Stomach (tissue), 4 donors: ENCODE measurements at regions not wholly inside any gene's neighbourhood (a gene's known extent, or its start where the extent isn't known, plus 50 kb on each side); places are given as distances from the start of the nearest gene placed in this dataset.

Experiments
- EP300 ChIP-seq: sonication (generic); formaldehyde crosslinking; IDR thresholded peaks from one replicate; pipeline ENCODE4 v1.6.1; 2017; ENCODE audit warnings: antibody characterized with exemption
- POLR2A ChIP-seq, 4 donors: fragments of 450-650 bp; IDR thresholded peaks; one replicate each; pipeline ENCODE4 v1.6.1; 2016; ENCODE audit warnings: antibody characterized with exemption in 4 of 4, control low read depth in 2 of 4, mild to moderate bottlenecking in 1 of 4, moderate library complexity in 1 of 4
- POLR2AphosphoS5 ChIP-seq, 3 donors: sonication (generic); formaldehyde crosslinking; IDR thresholded peaks; one replicate each; pipeline ENCODE4 v1.6.1; 2016; ENCODE audit warnings: antibody characterized with exemption in 3 of 3
- TF ChIP-seq, protein P1 (sequence below), 7 experiments: fragments of 450-650 bp in 4 of 7; fragments of 200-600 bp in 3 of 7; sonication (generic) in 3 of 7; IDR thresholded peaks; one replicate each; pipeline ENCODE4 v1.5.1; 2016 to 2019; ENCODE audit warnings: antibody characterized with exemption in 7 of 7, control low read depth in 2 of 7, mild to moderate bottlenecking in 1 of 7

DNA sequence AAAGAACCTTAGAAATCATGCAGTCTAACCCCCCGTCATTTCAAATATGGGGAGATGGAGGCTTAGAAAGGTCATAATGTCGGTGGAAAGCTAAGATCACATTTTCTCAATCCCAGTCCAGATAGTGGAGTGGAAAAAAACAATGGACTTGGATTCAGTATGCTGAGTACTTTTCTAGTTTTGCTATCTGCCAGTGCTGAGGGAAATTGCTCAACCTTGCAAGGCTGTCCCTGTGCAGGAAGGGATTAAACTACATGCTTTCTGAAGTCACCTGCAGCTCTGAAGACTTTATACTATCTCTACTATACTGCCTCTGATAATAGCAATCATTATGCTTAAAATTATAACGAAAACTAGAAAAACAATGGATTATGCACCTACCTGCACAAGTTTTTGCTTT, 272.8 kb downstream of the LRIG3 start:
- TF ChIP-seq, protein P1, sequence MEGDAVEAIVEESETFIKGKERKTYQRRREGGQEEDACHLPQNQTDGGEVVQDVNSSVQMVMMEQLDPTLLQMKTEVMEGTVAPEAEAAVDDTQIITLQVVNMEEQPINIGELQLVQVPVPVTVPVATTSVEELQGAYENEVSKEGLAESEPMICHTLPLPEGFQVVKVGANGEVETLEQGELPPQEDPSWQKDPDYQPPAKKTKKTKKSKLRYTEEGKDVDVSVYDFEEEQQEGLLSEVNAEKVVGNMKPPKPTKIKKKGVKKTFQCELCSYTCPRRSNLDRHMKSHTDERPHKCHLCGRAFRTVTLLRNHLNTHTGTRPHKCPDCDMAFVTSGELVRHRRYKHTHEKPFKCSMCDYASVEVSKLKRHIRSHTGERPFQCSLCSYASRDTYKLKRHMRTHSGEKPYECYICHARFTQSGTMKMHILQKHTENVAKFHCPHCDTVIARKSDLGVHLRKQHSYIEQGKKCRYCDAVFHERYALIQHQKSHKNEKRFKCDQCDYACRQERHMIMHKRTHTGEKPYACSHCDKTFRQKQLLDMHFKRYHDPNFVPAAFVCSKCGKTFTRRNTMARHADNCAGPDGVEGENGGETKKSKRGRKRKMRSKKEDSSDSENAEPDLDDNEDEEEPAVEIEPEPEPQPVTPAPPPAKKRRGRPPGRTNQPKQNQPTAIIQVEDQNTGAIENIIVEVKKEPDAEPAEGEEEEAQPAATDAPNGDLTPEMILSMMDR (IDR thresholded peaks at IDR 0.05): no peak
- no peak for TF ChIP-seq POLR2A (IDR thresholded peaks at IDR 0.05)
- no peak for TF ChIP-seq POLR2AphosphoS5 (IDR thresholded peaks at IDR 0.05)
- no peak for TF ChIP-seq EP300
